Chondrocyte (in vitro differentiated cells): ENCODE measurements at regions not wholly inside any gene's neighbourhood (a gene's known extent, or its start where the extent isn't known, plus 50 kb on each side); places are given as distances from the start of the nearest gene placed in this dataset.

ENCODE experiments used
- DNase-seq: peaks from one replicate; pipeline ENCODE4 v3.0.0; 2021; ENCODE audit warnings: mixed read lengths, low spot score
- H3K27ac Mint-ChIP-seq: one replicate; pipeline ENCODE4 v1.8.0; 2021; ENCODE audit warnings: mild to moderate bottlenecking, moderate library complexity, mixed read lengths; ENCODE audit not compliant: unreplicated experiment
- H3K27me3 Mint-ChIP-seq: 2 replicates; pipeline ENCODE4 v1.8.0; 2021; ENCODE audit warnings: low read depth, mixed read lengths
- H3K36me3 Mint-ChIP-seq: 2 replicates; pipeline ENCODE4 v1.8.0; 2021; ENCODE audit warnings: low read depth, mixed read lengths
- H3K4me1 Mint-ChIP-seq: 2 replicates; pipeline ENCODE4 v1.8.0; 2021; ENCODE audit warnings: low read depth, mild to moderate bottlenecking, mixed read lengths
- H3K4me3 Mint-ChIP-seq: one replicate; pipeline ENCODE4 v1.8.0; 2021; ENCODE audit warnings: mild to moderate bottlenecking, moderate library complexity, mixed read lengths; ENCODE audit not compliant: unreplicated experiment
- H3K9me3 Mint-ChIP-seq: 2 replicates; pipeline ENCODE4 v1.8.0; 2021; ENCODE audit warnings: low read depth, mixed read lengths
- TF ChIP-seq, protein P1 (sequence below): fragments of 200-600 bp; sonication (generic); IDR thresholded peaks from 2 replicates; pipeline ENCODE4 v1.5.0; 2021; ENCODE audit warnings: antibody characterized with exemption, mild to moderate bottlenecking, moderate library complexity

DNA sequence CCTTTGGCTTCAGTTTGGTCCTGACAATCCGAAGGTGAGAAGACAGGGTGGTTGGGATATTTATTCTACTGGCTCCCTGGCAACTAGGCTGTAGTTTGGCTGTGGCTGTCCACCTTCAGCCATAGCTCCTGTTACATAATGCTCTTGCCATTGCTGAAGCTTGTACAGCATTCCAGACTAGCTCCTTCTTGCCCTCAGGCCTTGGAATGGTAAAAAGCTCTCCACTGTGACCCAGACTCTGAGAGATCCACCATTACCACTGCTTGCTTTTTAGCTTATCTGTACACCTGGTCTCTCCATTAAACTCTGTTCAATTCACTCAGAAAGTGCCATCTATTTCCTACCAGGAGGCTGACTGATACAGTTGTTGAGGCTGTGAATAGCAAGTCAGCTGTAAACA, 231.8 kb upstream of the MON1B start:
- TF ChIP-seq, protein P1, sequence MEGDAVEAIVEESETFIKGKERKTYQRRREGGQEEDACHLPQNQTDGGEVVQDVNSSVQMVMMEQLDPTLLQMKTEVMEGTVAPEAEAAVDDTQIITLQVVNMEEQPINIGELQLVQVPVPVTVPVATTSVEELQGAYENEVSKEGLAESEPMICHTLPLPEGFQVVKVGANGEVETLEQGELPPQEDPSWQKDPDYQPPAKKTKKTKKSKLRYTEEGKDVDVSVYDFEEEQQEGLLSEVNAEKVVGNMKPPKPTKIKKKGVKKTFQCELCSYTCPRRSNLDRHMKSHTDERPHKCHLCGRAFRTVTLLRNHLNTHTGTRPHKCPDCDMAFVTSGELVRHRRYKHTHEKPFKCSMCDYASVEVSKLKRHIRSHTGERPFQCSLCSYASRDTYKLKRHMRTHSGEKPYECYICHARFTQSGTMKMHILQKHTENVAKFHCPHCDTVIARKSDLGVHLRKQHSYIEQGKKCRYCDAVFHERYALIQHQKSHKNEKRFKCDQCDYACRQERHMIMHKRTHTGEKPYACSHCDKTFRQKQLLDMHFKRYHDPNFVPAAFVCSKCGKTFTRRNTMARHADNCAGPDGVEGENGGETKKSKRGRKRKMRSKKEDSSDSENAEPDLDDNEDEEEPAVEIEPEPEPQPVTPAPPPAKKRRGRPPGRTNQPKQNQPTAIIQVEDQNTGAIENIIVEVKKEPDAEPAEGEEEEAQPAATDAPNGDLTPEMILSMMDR: no peak
- H3K27me3 Mint-ChIP-seq: no peaks in the 10 kb centered on the region
- no peak overlapping the region for H3K4me3 Mint-ChIP-seq
- H3K9me3 Mint-ChIP-seq: no peaks in the 10 kb centered on the region
- no peak overlapping the region for H3K27ac Mint-ChIP-seq
- H3K36me3 Mint-ChIP-seq: no peaks in the 10 kb centered on the region
- no peaks in the 10 kb centered on the region for H3K4me1 Mint-ChIP-seq
- no peak for DNase-seq

DNA sequence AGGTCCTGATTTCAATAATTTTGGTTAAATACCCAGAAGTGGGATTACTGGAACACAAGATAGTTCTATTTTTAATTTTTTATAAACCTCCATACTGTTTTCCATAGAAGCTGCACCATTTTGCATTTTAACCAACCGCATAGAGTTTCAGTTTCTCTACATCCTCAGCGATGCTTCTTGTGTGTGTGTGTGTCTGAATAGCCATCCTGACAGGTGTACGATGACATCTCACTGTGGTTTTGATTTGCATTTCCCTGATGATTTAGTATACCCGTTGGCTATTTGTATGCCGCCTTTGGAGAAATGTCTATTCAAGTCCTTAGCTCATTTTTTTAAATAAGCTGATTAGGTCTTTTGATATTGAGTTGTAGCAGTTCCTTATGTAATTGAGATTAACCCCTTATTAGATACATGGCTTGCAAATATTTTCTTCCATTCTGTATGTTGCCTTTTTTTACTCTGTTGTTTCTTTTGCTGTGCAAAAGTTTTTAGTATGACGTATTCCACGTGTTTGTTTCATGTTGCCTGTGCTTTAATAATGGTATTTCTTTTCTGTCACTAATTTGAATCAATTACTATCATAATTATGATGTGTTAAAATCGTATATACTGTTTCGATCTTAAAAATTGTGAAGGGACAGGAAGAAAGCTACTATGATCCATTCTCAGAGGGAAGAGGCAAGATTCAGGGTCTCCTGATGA, 227.2 kb upstream of the MON1B start:
- DNase-seq: no peak
- TF ChIP-seq, protein P1: no peak
- no peak overlapping the region for H3K4me3 Mint-ChIP-seq
- no peak overlapping the region for H3K27ac Mint-ChIP-seq
- H3K4me1 Mint-ChIP-seq: no peaks in the 10 kb centered on the region
- no peaks in the 10 kb centered on the region for H3K27me3 Mint-ChIP-seq
- H3K36me3 Mint-ChIP-seq: no peaks in the 10 kb centered on the region
- no peaks in the 10 kb centered on the region for H3K9me3 Mint-ChIP-seq

DNA sequence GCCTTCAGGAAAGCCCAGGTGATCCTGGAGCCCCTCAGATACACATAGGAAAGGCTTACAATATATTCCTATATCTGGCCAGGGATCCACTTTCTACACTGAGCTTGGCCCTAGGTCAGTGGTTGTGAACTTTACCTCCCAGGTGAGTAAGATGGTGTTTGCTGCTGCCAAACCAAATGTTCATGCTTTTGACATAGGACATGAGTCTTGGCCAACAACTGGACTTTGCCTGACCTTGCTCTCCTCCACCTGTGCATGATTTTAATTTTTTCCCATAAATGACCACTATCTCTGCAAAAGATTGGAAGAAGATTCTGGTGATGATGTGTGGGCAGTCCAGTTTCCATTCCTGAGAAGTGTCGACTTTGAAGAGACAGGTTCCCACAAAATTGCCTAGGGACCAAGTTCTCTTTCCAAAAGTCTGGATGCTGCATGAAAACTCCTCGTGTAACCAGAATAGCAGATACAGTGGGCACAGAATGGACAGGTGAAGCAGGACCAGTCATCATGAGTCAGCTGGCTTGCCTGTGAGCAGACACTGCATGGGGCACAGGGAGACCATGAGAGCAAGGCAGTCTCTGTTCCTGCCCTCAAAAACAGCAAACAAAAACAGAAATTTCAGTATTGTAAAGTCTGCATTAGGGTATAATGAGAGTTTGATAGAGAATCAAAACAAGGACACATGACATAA, 226.4 kb upstream of the MON1B start:
- Mint-ChIP-seq H3K27me3 (no peaks in the 10 kb centered on the region), H3K27ac (no peak overlapping the region), H3K9me3 (no peaks in the 10 kb centered on the region), H3K36me3 (no peaks in the 10 kb centered on the region), H3K4me1 (no peaks in the 10 kb centered on the region), H3K4me3 (no peak overlapping the region)
- DNase-seq: no peak
- TF ChIP-seq, protein P1: no peak

DNA sequence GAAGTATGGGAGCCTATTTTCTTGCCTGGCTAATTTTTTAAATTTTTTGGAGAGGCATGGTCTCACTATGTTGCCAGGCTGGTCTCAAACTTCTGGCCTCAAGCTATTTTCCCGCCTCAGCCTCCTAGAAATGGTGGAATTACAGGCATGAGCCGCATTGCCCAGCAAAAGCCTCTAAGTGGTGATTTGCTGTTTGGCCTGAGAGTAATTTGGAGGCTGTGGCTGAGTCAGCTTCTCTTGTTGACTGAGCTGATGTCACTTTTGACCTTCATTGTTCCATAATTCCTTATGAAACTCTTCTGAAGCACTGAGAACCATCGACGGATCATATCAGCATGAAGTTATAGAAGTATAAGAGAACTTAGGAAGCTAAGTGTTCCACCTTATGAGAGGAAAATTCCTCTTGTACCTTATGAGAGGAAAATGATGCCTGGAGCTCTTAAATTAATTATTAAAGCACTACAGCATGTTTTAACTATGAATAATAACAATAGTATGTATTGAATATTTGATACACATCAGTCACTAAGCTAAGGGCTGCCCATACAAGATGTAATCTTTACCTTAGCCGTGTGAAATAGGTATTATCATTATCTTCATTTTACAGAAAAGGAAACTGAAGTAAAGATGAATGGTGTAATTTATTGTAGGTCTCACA, 220.8 kb upstream of the MON1B start:
- Mint-ChIP-seq H3K9me3 (no peaks in the 10 kb centered on the region), H3K27me3 (no peaks in the 10 kb centered on the region), H3K27ac (no peak overlapping the region), H3K4me1 (no peaks in the 10 kb centered on the region), H3K4me3 (no peak overlapping the region), H3K36me3 (no peaks in the 10 kb centered on the region)
- DNase-seq: no peak
- TF ChIP-seq, protein P1: no peak

DNA sequence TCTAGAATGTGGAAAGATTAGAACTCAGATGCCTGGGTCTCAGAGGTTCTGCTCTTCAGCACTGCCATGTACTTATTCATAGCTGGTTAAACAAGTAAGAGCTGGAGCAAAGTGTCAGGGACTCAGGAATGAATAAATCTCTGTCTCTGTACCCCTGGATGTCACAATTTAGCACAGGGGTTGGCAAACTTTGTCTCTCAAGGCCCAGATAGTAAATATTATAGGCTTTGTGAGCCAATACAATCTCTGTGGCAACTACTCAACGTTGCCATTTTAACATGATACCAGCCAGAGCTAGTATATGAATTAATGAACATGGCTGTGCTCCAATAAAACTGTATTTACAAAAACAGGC, 220.3 kb upstream of the MON1B start:
- no peak for DNase-seq
- TF ChIP-seq, protein P1: no peak
- Mint-ChIP-seq H3K4me1 (no peaks in the 10 kb centered on the region), H3K9me3 (no peaks in the 10 kb centered on the region), H3K36me3 (no peaks in the 10 kb centered on the region), H3K27ac (no peak overlapping the region), H3K4me3 (no peak overlapping the region), H3K27me3 (no peaks in the 10 kb centered on the region)
